HuH-7.5 (cell line): ENCODE measurements at regions not wholly inside any gene's neighbourhood (a gene's known extent, or its start where the extent isn't known, plus 50 kb on each side); places are given as distances from the start of the nearest gene placed in this dataset.

ENCODE experiments used
- DNase-seq: peaks from one replicate; pipeline ENCODE4 v3.0.0; 2011; ENCODE audit warnings: low spot score

DNA sequence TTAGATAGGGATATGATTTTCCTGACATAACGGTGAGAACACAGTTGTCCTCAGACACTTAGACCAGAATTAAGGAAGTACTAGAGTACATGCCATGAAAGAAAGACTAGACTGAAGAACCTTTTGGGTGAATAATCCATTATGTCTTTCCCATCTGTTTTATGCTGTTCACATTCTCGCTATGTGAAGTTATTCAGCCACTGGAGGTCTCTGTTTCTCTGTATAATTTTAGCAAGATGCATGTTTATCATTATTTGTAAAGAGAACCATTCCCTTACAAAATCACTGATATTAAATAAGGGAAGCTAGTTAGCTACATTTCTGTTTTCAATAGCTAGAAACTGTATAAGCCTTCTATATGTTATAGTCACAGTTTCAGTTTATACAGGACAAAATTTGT lies 391.9 kb downstream of the CD109 start:
- no peak for DNase-seq

DNA sequence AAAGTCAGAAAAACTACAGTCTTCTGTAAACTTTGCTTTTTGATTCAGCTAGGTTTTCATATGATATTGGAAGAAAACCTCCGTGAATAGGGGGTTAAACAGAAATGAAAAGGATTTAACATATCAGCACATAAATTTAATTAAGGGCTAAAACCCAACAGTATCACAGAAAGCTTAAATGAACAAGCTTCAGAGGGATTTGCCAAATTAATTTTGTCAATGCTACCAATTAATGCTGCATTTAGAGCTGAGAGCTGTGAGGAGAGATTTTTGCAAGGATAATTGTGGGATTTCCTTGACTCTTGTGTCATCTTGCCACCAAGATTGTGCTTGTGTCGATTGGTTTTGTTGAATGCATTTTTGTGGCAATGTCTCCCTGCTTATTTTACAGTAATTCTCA lies 379.9 kb downstream of the CD109 start:
- no peak for DNase-seq

DNA sequence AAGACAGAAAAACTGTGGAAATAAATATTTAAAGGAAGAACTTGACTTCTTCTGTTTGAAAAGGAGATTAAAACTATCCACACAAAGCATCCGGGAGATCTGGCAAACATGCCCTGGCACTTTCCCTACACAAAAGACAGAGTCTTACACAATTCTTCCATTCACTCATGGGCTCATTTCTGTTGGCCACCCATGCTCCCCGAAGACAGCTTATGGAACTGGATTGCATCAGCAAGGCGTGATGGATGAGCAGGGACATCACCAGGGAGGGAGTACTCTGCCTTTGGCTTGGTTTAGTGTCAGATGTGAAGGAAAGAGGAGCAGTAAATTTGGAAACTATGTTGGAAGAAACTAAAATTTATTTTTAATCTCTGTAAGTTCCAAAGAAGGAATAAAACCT lies 379.3 kb downstream of the CD109 start:
- DNase-seq, result no peak

DNA sequence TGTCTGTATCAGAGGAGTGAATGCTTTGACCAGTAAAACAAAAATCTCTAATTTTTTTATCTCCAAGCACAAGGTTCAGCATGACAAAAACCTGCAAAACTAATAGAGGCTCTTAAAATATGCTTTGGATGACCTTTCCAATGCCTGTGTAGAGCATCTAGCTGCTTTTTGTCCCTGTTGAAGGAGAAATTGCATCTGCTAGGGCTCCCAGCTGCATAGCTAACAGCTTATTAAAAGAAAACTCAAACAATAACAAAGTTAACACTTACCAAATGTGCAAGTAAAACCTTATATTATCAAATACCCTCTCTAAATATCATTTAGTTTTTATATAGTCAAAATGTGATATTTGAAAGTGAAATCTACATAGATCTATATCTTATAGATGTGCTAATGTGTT lies 378.6 kb downstream of the CD109 start:
- no peak for DNase-seq

DNA sequence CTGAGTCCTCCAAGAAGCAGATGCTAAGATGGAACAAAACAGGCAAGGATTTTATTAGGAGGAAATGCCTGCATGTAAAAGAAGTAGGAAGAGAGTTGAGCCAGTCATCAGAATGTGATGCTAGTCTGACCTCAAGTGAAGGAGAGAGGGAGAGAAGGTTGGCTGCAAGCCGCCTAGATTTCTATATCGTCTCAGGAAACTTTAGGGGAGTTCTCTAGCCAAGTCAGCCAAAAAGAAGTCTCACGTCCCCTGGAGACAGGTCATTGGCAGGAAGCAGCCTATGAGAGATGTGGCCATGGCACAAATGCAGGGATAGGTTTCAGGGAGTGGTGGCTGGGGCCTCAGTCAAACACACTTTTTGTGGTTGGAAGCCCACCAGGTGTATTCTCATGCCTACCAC lies 378.0 kb downstream of the CD109 start:
- DNase-seq, result no peak

DNA sequence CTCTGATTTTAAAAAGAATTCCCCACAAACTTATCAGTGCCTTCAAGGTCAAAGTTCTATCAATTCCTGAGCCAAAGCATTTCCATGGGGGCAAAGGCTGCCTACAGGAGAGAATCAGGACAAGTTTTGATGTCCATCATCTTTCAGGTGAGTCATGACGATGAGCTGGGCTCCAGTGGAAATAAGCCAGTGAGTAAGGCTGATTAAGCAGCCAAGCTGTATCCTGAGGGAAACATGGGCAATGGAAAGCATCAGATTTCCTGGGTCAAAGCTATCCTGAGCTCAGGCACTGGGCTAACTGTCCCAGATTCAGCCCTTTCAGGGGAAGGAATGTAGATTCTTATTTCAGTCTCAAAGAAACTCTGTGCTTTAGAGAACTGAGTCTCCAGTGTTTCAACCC lies 377.4 kb downstream of the CD109 start:
- no peak for DNase-seq

DNA sequence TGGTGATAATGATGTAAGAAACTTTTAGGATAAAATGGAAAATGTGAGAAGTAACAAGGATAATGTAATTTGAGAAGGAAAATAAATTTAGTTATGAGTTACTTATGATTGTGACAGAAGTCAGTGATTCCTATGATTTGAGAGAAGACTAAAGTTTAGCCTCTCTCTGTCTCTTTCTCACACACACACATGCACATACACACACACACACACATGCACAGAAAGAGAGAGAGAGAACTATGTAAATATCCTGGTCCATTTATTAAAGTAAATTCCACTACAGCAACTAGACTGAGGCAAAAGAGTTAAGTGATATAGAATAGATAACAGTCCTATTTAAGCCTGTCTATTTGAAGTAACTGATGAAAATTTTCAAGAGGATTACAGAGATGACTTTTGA lies 375.2 kb downstream of the CD109 start:
- no peak for DNase-seq

DNA sequence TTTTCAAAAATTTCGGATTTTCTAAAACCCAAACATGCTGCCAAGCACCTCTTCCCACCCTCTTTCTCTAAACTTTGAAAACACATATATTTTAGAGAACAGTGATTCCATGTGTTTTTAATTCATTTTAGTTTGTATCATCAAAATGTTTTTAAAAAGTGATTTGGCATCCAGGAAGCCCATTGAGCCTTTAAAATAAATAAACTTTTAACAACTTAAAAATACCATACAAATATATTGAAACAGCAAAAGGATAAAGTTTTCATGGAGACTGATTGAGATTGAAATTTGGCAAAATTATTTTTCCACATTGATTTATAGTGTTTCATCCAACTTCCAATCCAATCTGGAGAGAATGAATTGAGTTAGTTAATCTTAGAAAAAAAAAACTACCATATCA lies 374.7 kb downstream of the CD109 start:
- no peak for DNase-seq

DNA sequence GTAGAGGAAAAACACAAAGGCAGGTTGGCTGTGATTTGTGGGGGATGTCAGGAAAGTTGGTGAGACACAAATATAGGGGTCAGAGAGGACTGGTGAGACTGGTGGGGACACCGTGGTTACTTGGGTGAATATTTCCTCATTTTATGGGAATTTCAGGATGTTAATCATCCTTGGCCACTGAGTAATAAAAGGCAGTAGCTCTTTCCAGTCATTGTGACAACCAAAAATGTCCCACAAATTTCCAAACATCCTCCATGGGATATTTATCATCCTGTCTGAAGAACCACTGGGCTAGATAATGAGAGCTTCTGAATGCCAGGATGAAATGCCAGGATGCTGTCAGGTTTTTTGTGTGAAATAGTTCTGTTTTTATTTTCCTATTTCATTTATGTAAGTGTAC lies 374.1 kb downstream of the CD109 start:
- DNase-seq, result no peak

DNA sequence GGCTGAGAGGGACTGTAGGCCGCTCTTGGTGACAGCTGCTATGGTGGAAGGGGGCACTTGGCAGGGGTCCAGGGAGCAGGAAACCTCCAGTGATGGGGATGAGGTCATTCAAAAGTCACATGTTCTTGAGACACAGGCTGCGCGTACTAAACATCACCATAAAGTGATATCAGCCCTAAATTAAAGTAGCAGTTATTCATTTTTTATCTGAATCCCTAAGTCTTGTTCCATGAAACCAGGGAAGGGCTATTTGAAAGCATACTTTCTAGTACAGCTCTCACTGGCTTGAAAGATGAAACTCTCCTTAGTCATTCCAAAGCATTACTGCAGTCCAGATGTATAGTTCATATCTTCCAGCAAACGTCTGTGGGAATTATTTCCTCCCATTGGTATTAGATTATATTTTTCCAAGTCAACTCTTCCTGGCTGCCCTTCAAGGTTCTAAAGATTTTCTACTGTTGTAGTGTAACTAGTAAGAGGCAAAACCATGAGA lies 373.1 kb downstream of the CD109 start:
- DNase-seq, result no peak

DNA sequence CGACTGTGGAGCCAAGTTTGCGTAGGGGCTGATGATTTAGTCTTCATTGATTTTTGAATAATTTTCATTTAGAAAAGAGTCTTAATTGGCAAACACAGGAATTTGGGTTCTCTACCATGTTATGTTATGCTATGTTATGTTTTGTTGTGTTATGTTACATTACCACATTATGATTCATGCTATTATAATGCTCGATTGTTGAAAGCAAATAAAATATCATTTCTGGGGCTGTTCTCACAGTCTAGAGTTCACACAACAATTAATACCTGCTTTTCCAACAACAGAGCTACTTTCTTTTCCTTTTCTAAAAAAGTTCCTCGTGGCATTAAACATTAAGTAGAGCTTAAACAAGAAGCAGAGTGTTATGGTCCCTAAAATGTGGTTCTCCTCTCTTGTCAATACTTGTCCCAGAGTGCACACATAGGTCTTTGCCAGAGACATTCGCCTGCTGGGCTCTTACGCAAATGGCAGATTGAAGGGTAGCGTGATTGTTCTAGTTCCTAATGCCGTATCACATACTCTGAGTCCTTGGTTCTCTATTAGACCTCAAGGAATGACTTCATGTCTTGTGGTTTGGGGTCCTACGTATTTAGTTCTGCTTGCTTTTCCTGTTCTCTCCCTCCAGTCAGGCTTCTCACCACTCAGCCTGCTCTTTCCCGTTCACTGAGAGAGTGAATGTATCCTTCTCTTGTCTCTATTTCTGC lies 370.3 kb downstream of the CD109 start:
- DNase-seq, result no peak

DNA sequence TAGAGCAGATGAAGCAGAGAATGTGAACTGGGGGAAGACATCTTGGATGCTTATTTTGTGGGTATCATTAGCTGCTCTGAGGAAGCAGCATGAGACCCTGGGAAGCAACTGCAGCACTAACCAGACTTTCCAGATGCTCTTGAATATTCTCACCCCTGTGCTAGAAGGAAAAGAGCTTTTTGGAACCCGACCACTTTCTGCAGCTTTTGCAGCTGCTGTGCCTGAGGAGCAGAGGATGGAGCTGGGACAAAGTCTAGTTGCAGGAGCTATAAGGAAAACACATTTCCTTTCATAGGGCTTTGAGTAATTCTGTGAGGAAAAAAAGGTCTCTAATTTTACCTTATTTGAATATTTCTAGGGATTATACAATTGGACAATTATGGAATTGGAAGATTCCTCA lies 369.7 kb downstream of the CD109 start:
- no peak for DNase-seq

DNA sequence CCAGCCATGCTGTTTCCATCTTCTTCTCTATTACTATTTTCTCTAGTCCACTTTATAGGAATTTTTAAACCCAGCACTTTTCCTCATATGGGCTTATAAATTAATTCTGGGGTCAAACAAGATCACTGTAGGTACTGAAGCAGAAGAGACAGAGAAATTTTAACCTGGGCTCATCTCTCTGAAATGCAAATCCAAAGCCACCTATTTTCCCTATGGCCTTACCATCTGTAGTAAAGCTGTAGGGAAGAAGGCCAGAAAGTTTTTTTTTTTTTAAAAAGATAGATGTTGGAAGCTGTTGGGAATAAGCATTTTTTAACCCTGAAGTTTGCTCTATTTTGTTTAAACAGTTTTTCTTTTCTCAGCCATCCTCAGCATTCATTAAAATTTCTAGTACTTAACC lies 367.4 kb downstream of the CD109 start:
- DNase-seq, result no peak

DNA sequence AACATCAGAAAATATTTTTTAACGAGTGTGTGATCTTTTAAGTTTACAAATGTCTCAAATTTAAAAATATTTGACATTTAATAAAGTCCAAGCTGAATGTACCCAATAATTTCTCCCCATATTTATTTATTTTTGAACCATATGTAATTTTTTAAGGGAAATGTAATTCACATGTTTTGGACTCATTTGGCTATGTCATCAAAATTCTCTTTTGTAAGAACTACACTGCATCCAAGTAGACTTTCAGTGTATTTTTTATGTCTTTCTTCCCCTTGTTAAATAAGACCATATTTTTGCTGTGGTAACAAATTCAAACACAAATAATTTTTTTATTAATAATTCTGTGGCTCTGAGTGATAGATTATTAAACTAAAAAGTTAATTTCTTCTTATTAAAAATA lies 365.2 kb downstream of the CD109 start:
- no peak for DNase-seq

DNA sequence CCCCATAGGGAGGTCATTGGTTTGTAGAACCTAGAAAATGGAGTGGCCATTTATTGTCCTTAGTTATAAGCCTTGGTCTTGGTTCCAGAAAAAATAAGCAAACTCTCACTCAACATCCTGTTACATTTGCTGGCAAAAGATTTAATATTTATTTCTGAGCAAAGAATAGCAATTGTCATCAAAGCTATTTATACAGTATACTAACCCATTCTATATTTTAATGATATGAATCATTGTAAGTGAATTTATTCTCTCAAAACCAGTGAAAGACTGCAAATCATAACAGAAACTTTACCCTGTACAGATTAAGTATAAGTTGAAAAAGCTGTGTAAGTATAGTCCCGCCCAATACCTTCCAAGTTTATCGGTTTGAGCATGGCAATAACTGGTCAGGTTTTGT lies 364.4 kb downstream of the CD109 start:
- no peak for DNase-seq

DNA sequence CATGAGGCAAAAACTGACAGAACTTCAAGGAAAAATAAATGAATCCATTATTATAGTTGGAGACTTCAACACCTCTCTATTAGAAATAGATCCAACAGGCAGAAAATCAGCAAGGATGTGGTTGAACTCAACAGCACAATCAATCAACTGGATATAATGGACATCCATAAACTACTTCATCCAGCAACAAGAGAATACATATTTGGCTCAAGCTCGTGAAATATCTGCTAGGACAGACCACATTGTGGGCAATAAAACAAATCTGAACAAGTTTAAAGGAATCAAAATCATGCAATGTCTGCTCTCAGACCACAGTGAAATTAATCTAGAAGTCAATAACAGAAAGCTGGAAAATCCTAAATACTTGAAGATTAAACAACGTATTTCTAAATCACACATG lies 362.6 kb downstream of the CD109 start:
- no peak for DNase-seq

DNA sequence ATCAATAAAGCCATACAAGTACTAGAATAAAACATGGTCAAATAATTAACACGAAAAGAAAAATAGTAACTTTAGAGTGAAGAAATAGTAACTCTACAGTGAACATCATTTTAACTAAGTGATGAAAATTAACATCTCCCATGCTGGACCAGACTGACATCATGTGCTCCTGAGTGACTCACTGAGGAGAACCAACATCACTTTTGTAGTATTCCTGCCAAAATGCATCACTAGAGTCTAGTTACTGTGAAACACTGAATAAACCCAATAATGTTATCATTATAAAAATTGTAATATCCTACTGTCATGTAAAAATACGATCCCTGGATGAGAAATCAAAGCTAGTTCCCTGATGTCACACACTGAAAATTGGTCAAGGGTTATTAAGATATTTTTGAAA lies 361.3 kb downstream of the CD109 start:
- no peak for DNase-seq

DNA sequence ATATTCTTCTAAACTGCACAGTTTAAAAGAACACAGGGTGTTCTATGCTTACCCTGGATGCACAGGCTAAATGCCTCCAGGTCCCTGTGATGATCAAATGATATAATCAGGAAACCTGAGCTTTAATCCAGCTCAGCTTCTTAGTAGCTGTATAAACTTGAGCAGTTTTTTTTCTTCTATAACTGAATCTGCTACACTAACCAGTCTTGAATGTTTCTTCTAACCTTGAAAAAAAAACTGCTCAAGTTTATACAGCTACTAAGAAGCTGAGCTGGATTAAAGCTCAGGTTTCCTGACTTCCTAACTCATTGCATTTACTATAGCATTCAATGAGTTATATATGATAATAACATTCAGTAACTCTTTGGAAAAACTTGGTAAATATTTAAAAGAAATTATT lies 358.2 kb downstream of the CD109 start:
- no peak for DNase-seq

DNA sequence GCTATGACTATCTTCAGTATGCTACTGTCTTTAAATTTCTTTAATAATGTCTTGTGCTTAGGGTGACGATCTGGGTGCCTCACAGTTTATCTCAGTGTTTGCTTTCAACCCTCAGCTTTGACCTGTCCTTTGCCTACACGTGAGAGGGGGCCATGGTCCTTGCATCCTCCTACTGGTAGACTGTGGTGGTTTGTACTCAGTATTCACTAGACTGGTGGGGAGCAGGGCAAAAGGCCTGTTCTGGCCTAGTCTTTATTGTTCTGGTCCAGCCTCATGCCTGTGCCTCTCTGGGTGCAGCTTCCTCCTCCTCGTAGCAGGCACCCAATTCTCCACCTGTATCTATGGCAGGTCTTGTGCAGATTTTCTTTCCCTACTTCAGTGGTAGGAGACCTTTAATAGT lies 354.9 kb downstream of the CD109 start:
- no peak for DNase-seq

DNA sequence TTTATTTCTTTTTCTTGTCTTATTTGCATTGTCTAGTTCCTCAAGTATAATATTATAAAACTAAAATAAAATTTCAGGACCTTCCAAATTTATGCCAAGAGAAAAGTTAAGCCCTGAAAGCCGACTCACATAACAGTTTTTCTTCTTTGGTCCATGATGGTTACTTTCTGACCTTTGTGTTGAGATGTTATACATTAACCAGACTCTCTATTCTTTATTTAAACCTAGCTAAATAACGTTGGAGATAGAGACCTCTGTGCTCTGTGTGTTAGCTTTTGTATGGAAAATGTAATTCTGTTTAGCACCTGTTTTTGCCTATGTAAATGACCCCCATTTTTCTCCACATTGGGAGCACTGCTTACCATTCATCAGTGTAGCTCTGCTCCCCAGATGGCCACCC lies 352.4 kb downstream of the CD109 start:
- no peak for DNase-seq

DNA sequence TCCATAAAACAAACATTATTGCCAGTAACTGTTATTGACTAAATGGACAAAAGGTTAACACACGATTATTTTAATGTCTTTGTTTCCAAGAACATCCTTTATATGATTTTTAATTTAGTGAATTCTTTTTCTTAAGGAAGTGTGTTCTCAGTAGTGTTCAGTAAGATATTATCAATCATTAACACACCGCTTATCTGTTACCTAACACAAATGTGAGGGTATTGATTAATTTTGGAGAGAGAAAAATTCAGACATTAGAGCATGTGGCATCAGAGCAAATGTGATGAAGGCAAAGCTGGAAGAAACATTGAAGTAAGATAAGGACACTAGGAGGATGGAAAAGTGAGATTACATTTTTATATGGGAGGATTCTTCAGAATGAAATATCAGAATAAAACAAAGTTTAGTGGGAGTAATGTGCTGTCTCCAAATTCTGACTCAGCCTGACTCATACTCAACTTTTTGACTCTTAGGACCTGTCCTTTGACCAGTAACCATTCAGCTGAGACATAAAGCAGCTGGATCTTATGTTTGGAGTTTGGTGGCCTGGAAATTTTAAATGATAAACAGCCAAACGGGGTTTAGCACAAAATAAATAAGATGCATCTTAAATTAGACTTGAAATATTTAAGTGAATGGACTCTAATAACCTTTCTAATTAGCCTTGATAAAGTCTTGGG lies 348.6 kb downstream of the CD109 start:
- DNase-seq, result peak; percentile 16

DNA sequence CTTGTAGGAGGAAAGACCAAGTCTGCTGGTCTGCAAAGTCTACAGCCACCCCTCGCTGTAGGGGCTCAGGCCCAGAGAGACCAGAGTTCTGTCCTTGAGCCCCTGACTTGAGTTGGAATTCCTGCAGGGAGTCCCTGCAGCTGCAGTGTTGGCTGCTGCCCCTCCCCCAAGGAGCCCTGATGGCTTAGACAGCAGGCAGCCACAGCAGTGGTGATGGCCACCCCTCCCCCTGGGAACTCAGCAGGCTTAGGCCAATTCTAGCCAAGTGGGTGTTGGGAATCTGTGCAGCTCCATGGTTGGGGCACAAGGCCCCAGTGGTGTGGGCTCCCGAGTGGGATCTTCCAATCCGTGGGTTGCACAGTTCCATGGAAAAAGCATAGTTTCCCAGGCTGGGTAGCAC lies 345.4 kb downstream of the CD109 start:
- DNase-seq, result no peak

DNA sequence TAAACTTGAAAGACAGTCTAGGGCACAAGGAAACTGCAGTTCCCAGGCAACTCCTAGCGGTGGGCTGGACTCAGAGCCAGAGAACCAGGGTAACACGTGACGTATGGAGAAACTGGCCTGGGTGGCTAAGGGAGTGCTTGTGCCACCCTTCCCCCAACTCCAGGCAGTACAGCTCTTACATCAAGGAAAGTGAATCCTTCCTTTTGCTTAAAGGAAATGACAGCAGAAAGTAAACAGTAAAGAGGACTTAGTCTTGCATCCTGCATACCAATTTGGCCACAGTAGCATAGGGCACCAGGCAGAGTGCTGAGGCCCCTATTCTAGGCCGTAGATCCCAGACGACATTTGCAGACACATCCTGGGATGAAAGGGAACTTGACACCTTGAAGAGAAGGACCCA lies 322.8 kb downstream of the CD109 start:
- DNase-seq, result no peak

DNA sequence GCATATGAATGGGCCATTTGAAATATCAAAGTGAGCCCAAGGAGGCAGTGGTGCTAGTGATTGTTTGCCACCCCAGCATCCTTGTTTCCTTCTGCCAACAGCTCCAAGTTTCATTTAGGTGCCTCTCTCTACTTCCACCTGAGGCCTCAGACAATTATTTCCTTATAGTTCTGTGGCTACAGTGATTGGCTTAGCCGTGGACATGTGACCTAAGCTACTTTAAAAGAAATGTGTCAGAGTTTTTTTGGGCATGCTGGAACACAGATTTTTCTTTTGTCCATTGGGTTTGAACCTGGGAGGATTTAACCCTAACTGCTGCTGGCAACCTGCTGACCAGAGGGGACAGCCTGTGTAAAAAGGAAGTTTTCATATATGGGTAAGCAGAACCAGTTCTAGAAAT lies 319.4 kb downstream of the CD109 start:
- DNase-seq, result no peak
